ENCODE measurements at regions not wholly inside any gene's neighbourhood (a gene's known extent, or its start where the extent isn't known, plus 50 kb on each side); places are given as distances from the start of the nearest gene placed in this dataset.
A peak's percentile ranks its signal among the peaks of the same experiment; 100 is the strongest.

- no peak for DNase-seq (ENCODE audit: low spot score)
Measured at GRCh38 chr2:238561230-238561629, 134.5 kb downstream of the ASB1 start.

GRCh38 chr2:238562446-238562845 lies 135.7 kb downstream of the ASB1 start:
- no peak for DNase-seq (ENCODE audit: low spot score)

- DNase-seq (ENCODE audit: low spot score): no peak
Measured at GRCh38 chr2:238563551-238563950, 136.8 kb downstream of the ASB1 start.

- no peak for DNase-seq (ENCODE audit: low spot score)
Measured at GRCh38 chr2:238564286-238564920, 137.7 kb downstream of the ASB1 start.

- DNase-seq (ENCODE audit: low spot score): no peak
Measured at GRCh38 chr2:238565031-238565430, 138.3 kb downstream of the ASB1 start.

GRCh38 chr2:238566001-238566645 lies 139.4 kb downstream of the ASB1 start:
- no peak for DNase-seq (ENCODE audit: low spot score)

- DNase-seq (ENCODE audit: low spot score): no peak
Measured at GRCh38 chr2:238567067-238567855, 140.5 kb downstream of the ASB1 start.

- no peak for DNase-seq (ENCODE audit: low spot score)
Measured at GRCh38 chr2:238567996-238568395, 141.3 kb downstream of the ASB1 start.

- no peak for DNase-seq (ENCODE audit: low spot score)
Measured at GRCh38 chr2:238568455-238569440, 142.0 kb downstream of the ASB1 start.

GRCh38 chr2:238569507-238570195 lies 142.9 kb downstream of the ASB1 start:
- no peak for DNase-seq (ENCODE audit: low spot score)

GRCh38 chr2:238570391-238570790 lies 143.7 kb downstream of the ASB1 start:
- DNase-seq (ENCODE audit: low spot score): no peak

GRCh38 chr2:238570926-238571325 lies 144.2 kb downstream of the ASB1 start:
- no peak for DNase-seq (ENCODE audit: low spot score)

- DNase-seq (ENCODE audit: low spot score): no peak
Measured at GRCh38 chr2:238571661-238572372, 145.1 kb downstream of the ASB1 start.

GRCh38 chr2:238573065-238573778 lies 146.5 kb downstream of the ASB1 start:
- peak; percentile 82 for DNase-seq (ENCODE audit: low spot score)

GRCh38 chr2:238573916-238574315 lies 147.2 kb downstream of the ASB1 start:
- DNase-seq (ENCODE audit: low spot score): no peak

- DNase-seq (ENCODE audit: low spot score): no peak
Measured at GRCh38 chr2:238574490-238575271, 148.0 kb downstream of the ASB1 start.

GRCh38 chr2:238576674-238577073 lies 149.9 kb downstream of the ASB1 start:
- DNase-seq (ENCODE audit: low spot score): no peak

- no peak for DNase-seq (ENCODE audit: low spot score)
Measured at GRCh38 chr2:238578256-238578655, 151.5 kb downstream of the ASB1 start.

GRCh38 chr2:238580486-238580885 lies 153.8 kb downstream of the ASB1 start:
- no peak for DNase-seq (ENCODE audit: low spot score)

Measured in HuH-7 (cell line).